Tibial artery (tissue), 4 donors: ENCODE measurements at regions not wholly inside any gene's neighbourhood (a gene's known extent, or its start where the extent isn't known, plus 50 kb on each side); places are given as distances from the start of the nearest gene placed in this dataset.

Experiments used
- DNase-seq, 2 donors: peaks; one replicate each; pipeline ENCODE4 v3.0.0-alpha.2; 2019
- H3K27ac ChIP-seq, 2 donors: fragments of 200-600 bp; sonication (generic) in 1 of 2; 1 replicate in 1 of 2; 2 replicates in 1 of 2; pipeline ENCODE4 v1.5.1; 2018 to 2019; ENCODE audit warnings: mild to moderate bottlenecking in 1 of 2
- H3K27me3 ChIP-seq, 2 donors: fragments of 200-600 bp; sonication (generic) in 1 of 2; one replicate each; pipeline versions ENCODE4 v1.5.1 to v1.6.0; 2016 to 2019
- H3K36me3 ChIP-seq, 3 donors: fragments of 200-600 bp; sonication (generic) in 2 of 3; one replicate each; pipeline ENCODE4 v1.5.1; 2016 to 2019; ENCODE audit warnings: mild to moderate bottlenecking in 2 of 3
- H3K4me1 ChIP-seq, 4 donors: fragments of 200-600 bp; sonication (generic) in 2 of 4; 1 replicate in 3 of 4; 2 replicates in 1 of 4; pipeline ENCODE4 v1.5.1; 2016 to 2019
- H3K4me3 ChIP-seq, 2 donors: fragments of 200-600 bp; sonication (generic) in 1 of 2; 1 replicate in 1 of 2; 2 replicates in 1 of 2; pipeline ENCODE4 v1.5.1; 2018 to 2019; ENCODE audit warnings: mild to moderate bottlenecking in 2 of 2
- H3K9me3 ChIP-seq, 3 donors: fragments of 200-600 bp; sonication (generic) in 1 of 3; one replicate each; pipeline ENCODE4 v1.5.1; 2016 to 2019
- intact Hi-C: fragments of 100-400 bp; cut with DNase I; formaldehyde crosslinking; loops from one replicate; pipeline ENCODE4 v1.15.0; 2023; ENCODE audit warnings: low total_unique reads
- TF ChIP-seq, protein P1 (sequence below), 2 experiments: fragments of 200-600 bp in 1 of 2; fragments of 450-650 bp in 1 of 2; IDR thresholded peaks; one replicate each; pipeline ENCODE4 v1.5.1; 2017 to 2019; ENCODE audit warnings: antibody characterized with exemption in 2 of 2, mild to moderate bottlenecking in 1 of 2, moderate library complexity in 1 of 2

DNA sequence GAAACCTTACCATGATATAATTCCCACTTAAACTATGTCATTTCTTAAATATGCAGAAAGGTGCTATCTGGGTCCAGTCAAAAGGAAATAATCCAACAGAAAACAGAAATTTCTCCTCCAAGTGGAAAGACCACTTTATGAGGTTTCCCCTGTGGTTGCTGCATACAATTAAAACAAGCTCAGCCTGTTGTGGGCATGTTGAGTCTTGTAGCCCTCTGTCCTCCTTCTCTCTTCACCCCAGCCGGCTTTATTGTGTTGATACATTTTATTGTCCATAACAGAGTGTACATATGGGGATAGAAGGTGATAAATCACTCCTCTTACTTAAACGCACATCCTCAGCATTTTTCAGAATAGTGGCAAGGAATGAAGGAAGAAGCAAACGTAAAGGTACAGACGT lies 126.0 kb upstream of the MTNR1B start:
- no peaks in the 10 kb centered on the region for H3K9me3 ChIP-seq
- H3K36me3 ChIP-seq: peaks cover 0 to 16% (median 0%) of the 10 kb centered on the region in 3 donors
- no peaks in the 10 kb centered on the region for H3K27me3 ChIP-seq
- H3K27ac ChIP-seq: no peak overlapping the region
- H3K4me1 ChIP-seq: no peaks in the 10 kb centered on the region
- no peak for DNase-seq
- no peak overlapping the region for H3K4me3 ChIP-seq
- intact Hi-C loops: no loop called here
- TF ChIP-seq, protein P1, sequence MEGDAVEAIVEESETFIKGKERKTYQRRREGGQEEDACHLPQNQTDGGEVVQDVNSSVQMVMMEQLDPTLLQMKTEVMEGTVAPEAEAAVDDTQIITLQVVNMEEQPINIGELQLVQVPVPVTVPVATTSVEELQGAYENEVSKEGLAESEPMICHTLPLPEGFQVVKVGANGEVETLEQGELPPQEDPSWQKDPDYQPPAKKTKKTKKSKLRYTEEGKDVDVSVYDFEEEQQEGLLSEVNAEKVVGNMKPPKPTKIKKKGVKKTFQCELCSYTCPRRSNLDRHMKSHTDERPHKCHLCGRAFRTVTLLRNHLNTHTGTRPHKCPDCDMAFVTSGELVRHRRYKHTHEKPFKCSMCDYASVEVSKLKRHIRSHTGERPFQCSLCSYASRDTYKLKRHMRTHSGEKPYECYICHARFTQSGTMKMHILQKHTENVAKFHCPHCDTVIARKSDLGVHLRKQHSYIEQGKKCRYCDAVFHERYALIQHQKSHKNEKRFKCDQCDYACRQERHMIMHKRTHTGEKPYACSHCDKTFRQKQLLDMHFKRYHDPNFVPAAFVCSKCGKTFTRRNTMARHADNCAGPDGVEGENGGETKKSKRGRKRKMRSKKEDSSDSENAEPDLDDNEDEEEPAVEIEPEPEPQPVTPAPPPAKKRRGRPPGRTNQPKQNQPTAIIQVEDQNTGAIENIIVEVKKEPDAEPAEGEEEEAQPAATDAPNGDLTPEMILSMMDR (IDR thresholded peaks at IDR 0.05): no peak

DNA sequence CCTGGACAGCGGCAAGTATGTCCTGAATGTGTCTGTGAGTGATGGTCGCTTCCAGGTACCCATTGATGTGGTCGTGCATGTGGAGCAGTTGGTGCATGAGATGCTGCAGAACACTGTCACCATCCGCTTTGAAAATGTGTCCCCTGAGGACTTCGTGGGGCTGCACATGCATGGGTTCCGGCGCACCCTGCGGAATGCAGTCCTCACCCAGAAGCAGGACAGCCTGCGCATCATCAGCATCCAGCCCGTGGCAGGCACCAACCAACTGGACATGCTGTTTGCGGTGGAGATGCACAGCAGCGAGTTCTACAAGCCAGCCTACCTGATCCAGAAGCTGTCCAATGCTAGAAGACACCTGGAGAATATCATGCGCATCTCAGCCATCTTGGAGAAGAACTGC lies 125.3 kb upstream of the MTNR1B start:
- H3K4me1 ChIP-seq: no peaks in the 10 kb centered on the region
- H3K27me3 ChIP-seq: no peaks in the 10 kb centered on the region
- H3K36me3 ChIP-seq: peaks cover 0 to 16% (median 0%) of the 10 kb centered on the region in 3 donors
- no peaks in the 10 kb centered on the region for H3K9me3 ChIP-seq
- intact Hi-C loops: no loop called here
- no peak overlapping the region for H3K4me3 ChIP-seq
- DNase-seq: no peak
- TF ChIP-seq, protein P1 (IDR thresholded peaks at IDR 0.05): no peak
- no peak overlapping the region for H3K27ac ChIP-seq

DNA sequence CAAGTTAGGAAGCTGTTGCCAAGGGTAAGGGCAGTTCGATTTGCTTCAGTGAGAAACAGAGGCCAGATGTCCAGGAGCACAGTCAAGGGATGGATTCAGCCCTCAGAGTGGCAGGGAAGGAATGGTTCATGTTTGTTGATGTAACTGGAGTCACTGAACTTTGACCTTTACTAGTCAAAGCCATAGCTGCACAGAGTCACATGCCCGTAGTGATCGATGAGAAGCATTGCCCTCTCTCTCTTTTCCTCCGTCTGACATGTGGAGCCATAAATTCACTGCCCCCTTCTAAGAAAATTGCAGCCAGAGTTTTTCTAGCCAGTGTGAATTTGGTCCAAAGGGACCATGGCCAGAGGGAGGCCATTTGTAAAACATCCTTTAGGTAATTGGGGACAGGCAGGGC lies 124.1 kb upstream of the MTNR1B start:
- no peak for DNase-seq
- Histone ChIP-seq H3K4me3 (no peak overlapping the region), H3K36me3 (peaks cover 0 to 16% (median 0%) of the 10 kb centered on the region in 3 donors), H3K4me1 (no peaks in the 10 kb centered on the region), H3K27ac (no peak overlapping the region), H3K27me3 (no peaks in the 10 kb centered on the region), H3K9me3 (no peaks in the 10 kb centered on the region)
- TF ChIP-seq, protein P1 (IDR thresholded peaks at IDR 0.05): no peak
- intact Hi-C loops: no loop called here

DNA sequence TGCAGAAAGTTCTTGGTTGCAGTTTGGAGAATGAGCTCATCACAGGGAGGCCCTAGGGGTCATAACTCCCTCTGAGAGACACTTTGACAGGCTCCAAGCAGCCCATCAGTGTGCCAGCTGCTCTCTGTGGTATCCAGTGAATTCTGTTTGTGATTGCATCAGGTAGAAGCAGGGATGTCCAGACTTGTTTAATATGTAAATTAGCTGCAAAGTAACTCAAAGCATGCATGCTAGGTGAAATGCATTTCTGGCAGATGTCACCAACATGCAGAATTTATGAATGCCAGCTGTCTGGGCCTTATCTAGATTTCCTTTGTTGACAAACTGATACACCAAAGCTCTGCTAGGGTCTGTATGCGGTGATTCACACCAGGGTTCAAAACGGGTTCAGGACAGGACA lies 123.6 kb upstream of the MTNR1B start:
- Histone ChIP-seq H3K27ac (no peak overlapping the region), H3K9me3 (no peaks in the 10 kb centered on the region), H3K4me3 (no peak overlapping the region), H3K4me1 (no peaks in the 10 kb centered on the region), H3K27me3 (no peaks in the 10 kb centered on the region), H3K36me3 (peaks cover 0 to 16% (median 0%) of the 10 kb centered on the region in 3 donors)
- TF ChIP-seq, protein P1 (IDR thresholded peaks at IDR 0.05): no peak
- intact Hi-C loops: no loop called here
- no peak for DNase-seq

DNA sequence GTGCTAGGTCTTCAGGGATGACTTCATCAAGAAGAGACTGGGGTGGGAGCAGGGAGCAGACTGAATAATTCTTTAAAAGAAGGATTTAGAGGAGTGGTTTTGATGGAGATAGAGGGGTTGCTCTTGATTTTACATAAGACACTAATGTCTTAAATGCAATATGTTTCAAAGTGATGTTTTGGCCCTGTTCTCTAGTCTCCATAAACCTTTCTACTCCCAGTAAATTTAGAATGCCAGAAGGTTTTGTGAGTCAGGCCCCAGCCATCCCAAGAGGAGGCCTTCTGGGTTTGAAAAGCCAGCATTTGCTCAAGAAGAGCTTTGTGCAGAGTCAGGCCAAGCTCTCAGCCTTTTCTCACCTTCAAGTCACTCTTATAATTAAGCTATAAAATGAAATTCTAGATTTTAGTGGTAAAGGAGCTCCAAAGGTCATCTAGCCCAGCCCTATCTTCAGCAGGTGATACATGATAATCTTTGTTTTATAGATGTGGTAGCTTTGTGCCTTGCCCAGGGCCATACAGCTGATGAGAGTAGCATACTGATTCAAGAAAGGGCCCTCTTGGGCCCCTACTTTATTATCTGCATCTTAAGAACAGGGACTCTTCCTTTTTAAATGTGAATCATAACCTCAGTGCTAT lies 122.8 kb upstream of the MTNR1B start:
- TF ChIP-seq, protein P1 (IDR thresholded peaks at IDR 0.05): no peak
- H3K27ac ChIP-seq: no peak overlapping the region
- peaks cover 0 to 16% (median 0%) of the 10 kb centered on the region in 3 donors for H3K36me3 ChIP-seq
- H3K4me3 ChIP-seq: no peak overlapping the region
- no peaks in the 10 kb centered on the region for H3K27me3 ChIP-seq
- no peak for DNase-seq
- no peaks in the 10 kb centered on the region for H3K9me3 ChIP-seq
- H3K4me1 ChIP-seq: peaks cover 0 to under 1% (median 0%) of the 10 kb centered on the region in 4 donors
- intact Hi-C loops: no loop called here
